ENCODE measurements at regions not wholly inside any gene's neighbourhood (a gene's known extent, or its start where the extent isn't known, plus 50 kb on each side); places are given as distances from the start of the nearest gene placed in this dataset.

- TF ChIP-seq, protein P1, sequence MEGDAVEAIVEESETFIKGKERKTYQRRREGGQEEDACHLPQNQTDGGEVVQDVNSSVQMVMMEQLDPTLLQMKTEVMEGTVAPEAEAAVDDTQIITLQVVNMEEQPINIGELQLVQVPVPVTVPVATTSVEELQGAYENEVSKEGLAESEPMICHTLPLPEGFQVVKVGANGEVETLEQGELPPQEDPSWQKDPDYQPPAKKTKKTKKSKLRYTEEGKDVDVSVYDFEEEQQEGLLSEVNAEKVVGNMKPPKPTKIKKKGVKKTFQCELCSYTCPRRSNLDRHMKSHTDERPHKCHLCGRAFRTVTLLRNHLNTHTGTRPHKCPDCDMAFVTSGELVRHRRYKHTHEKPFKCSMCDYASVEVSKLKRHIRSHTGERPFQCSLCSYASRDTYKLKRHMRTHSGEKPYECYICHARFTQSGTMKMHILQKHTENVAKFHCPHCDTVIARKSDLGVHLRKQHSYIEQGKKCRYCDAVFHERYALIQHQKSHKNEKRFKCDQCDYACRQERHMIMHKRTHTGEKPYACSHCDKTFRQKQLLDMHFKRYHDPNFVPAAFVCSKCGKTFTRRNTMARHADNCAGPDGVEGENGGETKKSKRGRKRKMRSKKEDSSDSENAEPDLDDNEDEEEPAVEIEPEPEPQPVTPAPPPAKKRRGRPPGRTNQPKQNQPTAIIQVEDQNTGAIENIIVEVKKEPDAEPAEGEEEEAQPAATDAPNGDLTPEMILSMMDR (IDR thresholded peaks at IDR 0.05 in 4 of 5, conservative IDR thresholded peaks at IDR 0.05 in 1 of 5), result no peak
- no peak for TF ChIP-seq POLR2A (IDR thresholded peaks at IDR 0.05)
These were observed 58.2 kb upstream of the ALG10B start for GRCh38 chr12:38258411-38258810.
